Spleen (tissue), 11 donors: ENCODE measurements at regions not wholly inside any gene's neighbourhood (a gene's known extent, or its start where the extent isn't known, plus 50 kb on each side); places are given as distances from the start of the nearest gene placed in this dataset.

Source experiments
- DNase-seq: peaks from one replicate; pipeline ENCODE4 v3.0.0-alpha.2; 2020
- H3K27ac ChIP-seq, 8 donors: fragments of 200-600 bp; sonication (generic) in 7 of 8; 1 replicate in 4 of 8; 2 replicates in 4 of 8; pipeline versions ENCODE4 v1.5.0 to v1.8.0; 2016 to 2021; ENCODE audit warnings: inconsistent platforms in 4 of 8, mild to moderate bottlenecking in 4 of 8, moderate library complexity in 1 of 8
- H3K27me3 ChIP-seq, 7 donors: fragments of 200-600 bp; sonication (generic) in 6 of 7; replicated peaks in 1 of 7; 1 replicate in 4 of 7; 2 replicates in 3 of 7; pipeline versions ENCODE4 v1.5.0 to v1.8.0; 2016 to 2021; ENCODE audit warnings: inconsistent platforms in 3 of 7, mild to moderate bottlenecking in 1 of 7
- H3K36me3 ChIP-seq, 6 donors: fragments of 200-600 bp; sonication (generic) in 5 of 6; 1 replicate in 4 of 6; 2 replicates in 2 of 6; pipeline versions ENCODE4 v1.5.0 to v1.8.0; 2016 to 2021; ENCODE audit warnings: inconsistent platforms in 2 of 6
- H3K4me1 ChIP-seq, 6 donors: fragments of 200-600 bp; sonication (generic) in 5 of 6; 1 replicate in 3 of 6; 2 replicates in 3 of 6; pipeline versions ENCODE4 v1.5.0 to v1.8.0; 2016 to 2021; ENCODE audit warnings: inconsistent platforms in 3 of 6
- H3K4me3 ChIP-seq, 8 donors: fragments of 200-600 bp; sonication (generic) in 7 of 8; 1 replicate in 4 of 8; 2 replicates in 4 of 8; pipeline versions ENCODE4 v1.5.0 to v1.8.0; 2016 to 2021; ENCODE audit warnings: inconsistent platforms in 4 of 8, mild to moderate bottlenecking in 4 of 8, moderate library complexity in 2 of 8
- H3K9me3 ChIP-seq, 8 donors: fragments of 200-600 bp; sonication (generic) in 7 of 8; 1 replicate in 4 of 8; 2 replicates in 4 of 8; pipeline versions ENCODE4 v1.5.0 to v1.8.0; 2016 to 2021; ENCODE audit warnings: inconsistent platforms in 4 of 8
- CTCF ChIP-seq, 11 experiments: fragments of 200-600 bp in 7 of 11; fragments of 450-650 bp in 4 of 11; sonication (generic) in 4 of 11; IDR thresholded peaks in 8 of 11; conservative IDR thresholded peaks in 3 of 11; 1 replicate in 7 of 11; 2 replicates in 4 of 11; pipeline versions ENCODE4 v1.4.0 to v1.8.0; 2016 to 2021; ENCODE audit warnings: antibody characterized with exemption in 11 of 11, inconsistent platforms in 4 of 11, mild to moderate bottlenecking in 1 of 11
- POLR2A ChIP-seq, 3 donors: fragments of 450-650 bp; IDR thresholded peaks; one replicate each; pipeline ENCODE4 v1.5.1; 2017; ENCODE audit warnings: antibody characterized with exemption in 3 of 3, mild to moderate bottlenecking in 1 of 3
- POLR2AphosphoS5 ChIP-seq, 3 donors: sonication (generic); formaldehyde crosslinking; IDR thresholded peaks; one replicate each; pipeline ENCODE4 v1.5.1; 2017; ENCODE audit warnings: antibody characterized with exemption in 3 of 3
- WGBS, 5 donors: extraction: QIAGEN DNeasy Blood & Tissue Kit in 3 of 5; methylation state at CpG; one replicate each; pipeline versions ENCODE4 v1.1.5 to v1.1.7; 2013 to 2018; 5-methylcytosine and 5-hydroxymethylcytosine counted together
- intact Hi-C: fragments of 100-400 bp; cut with DNase I; formaldehyde crosslinking; loops from one replicate; pipeline ENCODE4 v1.15.0; 2023; ENCODE audit warnings: low total_unique reads
- donor health status: healthy with polysubstance abuse.
- donor health status: DM: no; HTN: no; CAD: no; lungs with moderate emphysema.
- donor health status: DM: no; HTN: no; CAD: no.
- donor health status: Bipolar disorder and iron deficiency.
- donor health status: healthy.
- donor health status: DM: no; HTN: no; CAD: no.
- donor health status: DM: yes; HTN: yes; CAD: no.

- no peak for DNase-seq
- Histone ChIP-seq H3K4me3 (no peak overlapping the region), H3K27me3 (no peaks in the 10 kb centered on the region), H3K27ac (no peak overlapping the region), H3K9me3 (no peaks in the 10 kb centered on the region), H3K36me3 (no peaks in the 10 kb centered on the region), H3K4me1 (no peaks in the 10 kb centered on the region)
- 89 to 94% (median 91%) methylated on average over 15 of the region's 15 CpGs for WGBS, 5 donors
- no peak for TF ChIP-seq CTCF (IDR thresholded peaks at IDR 0.05 in 8 of 11, conservative IDR thresholded peaks at IDR 0.05 in 3 of 11)
- TF ChIP-seq POLR2AphosphoS5 (IDR thresholded peaks at IDR 0.05): no peak
- no peak for TF ChIP-seq POLR2A (IDR thresholded peaks at IDR 0.05)
- intact Hi-C loops: no loop called here
Measured at GRCh38 chr4:26227601-26228229, 93.1 kb upstream of the RBPJ start.

- WGBS, 5 donors: 88 to 97% (median 93%) methylated on average over 2 of the region's 2 CpGs
- no peaks in the 10 kb centered on the region for H3K27me3 ChIP-seq
- no peaks in the 10 kb centered on the region for H3K4me1 ChIP-seq
- TF ChIP-seq CTCF (IDR thresholded peaks at IDR 0.05 in 8 of 11, conservative IDR thresholded peaks at IDR 0.05 in 3 of 11) (no peak), POLR2AphosphoS5 (IDR thresholded peaks at IDR 0.05) (no peak), POLR2A (IDR thresholded peaks at IDR 0.05) (no peak)
- no peaks in the 10 kb centered on the region for H3K36me3 ChIP-seq
- no peak overlapping the region for H3K27ac ChIP-seq
- H3K9me3 ChIP-seq: no peaks in the 10 kb centered on the region
- intact Hi-C loops: no loop called here
- no peak for DNase-seq
- H3K4me3 ChIP-seq: no peak overlapping the region
Measured at GRCh38 chr4:26228883-26229282, 91.9 kb upstream of the RBPJ start.

- DNase-seq: no peak
- no peaks in the 10 kb centered on the region for H3K4me1 ChIP-seq
- intact Hi-C loops: no loop called here
- 93 to 97% (median 96%) methylated on average over 4 of the region's 4 CpGs for WGBS, 5 donors
- no peaks in the 10 kb centered on the region for H3K9me3 ChIP-seq
- H3K27me3 ChIP-seq: no peaks in the 10 kb centered on the region
- no peaks in the 10 kb centered on the region for H3K36me3 ChIP-seq
- no peak overlapping the region for H3K4me3 ChIP-seq
- H3K27ac ChIP-seq: no peak overlapping the region
- no peak for TF ChIP-seq POLR2A (IDR thresholded peaks at IDR 0.05)
- TF ChIP-seq POLR2AphosphoS5 (IDR thresholded peaks at IDR 0.05): no peak
- TF ChIP-seq CTCF (IDR thresholded peaks at IDR 0.05 in 8 of 11, conservative IDR thresholded peaks at IDR 0.05 in 3 of 11): no peak
Measured at GRCh38 chr4:26229974-26230373, 90.8 kb upstream of the RBPJ start.

- no peak overlapping the region for H3K27ac ChIP-seq
- intact Hi-C loops: no loop called here
- 76 to 90% (median 84%) methylated on average over 5 of the region's 5 CpGs for whole genome bisulfite sequencing, 5 donors
- no peak overlapping the region for H3K4me3 ChIP-seq
- no peak for DNase-seq
- peaks cover 0 to 4% (median 0%) of the 10 kb centered on the region in 8 donors for H3K9me3 ChIP-seq
- H3K36me3 ChIP-seq: no peaks in the 10 kb centered on the region
- no peak for TF ChIP-seq POLR2A (IDR thresholded peaks at IDR 0.05)
- TF ChIP-seq POLR2AphosphoS5 (IDR thresholded peaks at IDR 0.05): no peak
- no peak for TF ChIP-seq CTCF (IDR thresholded peaks at IDR 0.05 in 8 of 11, conservative IDR thresholded peaks at IDR 0.05 in 3 of 11)
- H3K27me3 ChIP-seq: no peaks in the 10 kb centered on the region
- H3K4me1 ChIP-seq: no peaks in the 10 kb centered on the region
Measured at GRCh38 chr4:26233350-26233749, 87.5 kb upstream of the RBPJ start.
